Aorta (tissue), 5 donors: ENCODE measurements at regions not wholly inside any gene's neighbourhood (a gene's known extent, or its start where the extent isn't known, plus 50 kb on each side); places are given as distances from the start of the nearest gene placed in this dataset.
"Not testable (repeated sequence)": the region's sequence is repeated elsewhere in the genome, so short reads cannot be mapped to it uniquely, and the experiment has no call there.

ENCODE experiments used
- ATAC-seq: fragments of 200-7000 bp; cut with Tn5 transposase; one replicate; pipeline ENCODE4 v1.9.1; 2022; ENCODE audit warnings: moderate library complexity; ENCODE audit not compliant: low FRiP score
- DNase-seq, 2 donors: peaks; one replicate each; pipeline ENCODE4 v3.0.0-alpha.2; 2020
- H3K27ac ChIP-seq, 2 donors: one replicate each; pipeline ENCODE4 v1.5.1; 2013; ENCODE audit warnings: low read length in 2 of 2, mild to moderate bottlenecking in 2 of 2, moderate library complexity in 2 of 2, control low read depth in 1 of 2, inconsistent platforms in 1 of 2, low read depth in 1 of 2
- H3K27me3 ChIP-seq, 2 donors: one replicate each; pipeline ENCODE4 v1.6.1; 2013; ENCODE audit warnings: control low read depth in 1 of 2, low read length in 1 of 2, mild to moderate bottlenecking in 1 of 2, moderate library complexity in 1 of 2; ENCODE audit not compliant: insufficient read depth in 2 of 2, control insufficient read depth in 1 of 2
- H3K36me3 ChIP-seq, 2 donors: one replicate each; pipeline ENCODE4 v1.6.1; 2013; ENCODE audit warnings: control low read depth in 1 of 2, low read length in 1 of 2, mild to moderate bottlenecking in 1 of 2; ENCODE audit not compliant: insufficient read depth in 2 of 2, control insufficient read depth in 1 of 2
- H3K4me1 ChIP-seq, 2 donors: one replicate each; pipeline ENCODE4 v1.6.1; 2013; ENCODE audit warnings: low read length in 2 of 2, control low read depth in 1 of 2, mild to moderate bottlenecking in 1 of 2, moderate library complexity in 1 of 2; ENCODE audit not compliant: insufficient read depth in 2 of 2, control insufficient read depth in 1 of 2
- H3K4me3 ChIP-seq, 2 donors: one replicate each; pipeline ENCODE4 v1.5.1; 2013; ENCODE audit warnings: low read length in 2 of 2, control low read depth in 1 of 2, mild to moderate bottlenecking in 1 of 2
- H3K9me3 ChIP-seq: one replicate; pipeline ENCODE4 v1.6.1; 2013; ENCODE audit warnings: mild to moderate bottlenecking, low read length; ENCODE audit not compliant: control insufficient read depth
- WGBS, 2 donors: extraction: QIAGEN DNeasy Blood & Tissue Kit; methylation state at CpG; one replicate each; pipeline ENCODE4 v1.1.7; 2013; 5-methylcytosine and 5-hydroxymethylcytosine counted together
- intact Hi-C, 2 donors: fragments of 100-400 bp; cut with DNase I; formaldehyde crosslinking; loops; one replicate each; pipeline versions ENCODE4 v1.14.2 to v1.15.0; 2022
- donor health status: healthy with polysubstance abuse.
- donor health status: Bipolar disorder and iron deficiency.
- donor health status: DM: no; HTN: no; CAD: no.
- donor health status: DM: no; HTN: no; CAD: no.
- donor health status: DM: yes; HTN: yes; CAD: no.

- H3K4me1 ChIP-seq = no peaks in the 10 kb centered on the region
- no peaks in the 10 kb centered on the region for H3K27me3 ChIP-seq
- DNase-seq (no peak), ATAC-seq (no peak)
- H3K4me3 ChIP-seq = no peak overlapping the region
- no peaks in the 10 kb centered on the region for H3K9me3 ChIP-seq
- H3K36me3 ChIP-seq = no peaks in the 10 kb centered on the region
- intact Hi-C loops = no loop called here
- H3K27ac ChIP-seq = no peak overlapping the region
- 79 to 83% methylated on average over 12 of the region's 12 CpGs for WGBS, 2 donors
These were observed 579.8 kb downstream of the GLRX3 start for GRCh38 chr10:130715686-130716670.

GRCh38 chr10:130717083-130717482 lies 580.9 kb downstream of the GLRX3 start:
- ATAC-seq = no peak
- no peaks in the 10 kb centered on the region for H3K4me1 ChIP-seq
- H3K36me3 ChIP-seq = no peaks in the 10 kb centered on the region
- H3K9me3 ChIP-seq = no peaks in the 10 kb centered on the region
- no peak for DNase-seq
- H3K27ac ChIP-seq = no peak overlapping the region
- intact Hi-C loops = no loop called here
- H3K4me3 ChIP-seq = no peak overlapping the region
- H3K27me3 ChIP-seq = no peaks in the 10 kb centered on the region
- 61% methylated on average over 7 of the region's 7 CpGs for WGBS, 2 donors

GRCh38 chr10:130718744-130719447 lies 582.7 kb downstream of the GLRX3 start:
- H3K9me3 ChIP-seq, H3K4me3 ChIP-seq, H3K27me3 ChIP-seq, H3K27ac ChIP-seq, H3K36me3 ChIP-seq, ATAC-seq, DNase-seq, H3K4me1 ChIP-seq, intact Hi-C loops: not testable (repeated sequence)
- WGBS, 2 donors = 56 to 75% methylated on average over 7 to 9 of the region's 9 CpGs

- no peak for ATAC-seq
- intact Hi-C loops = no loop called here
- no peak overlapping the region for H3K4me3 ChIP-seq
- no peaks in the 10 kb centered on the region for H3K4me1 ChIP-seq
- no peaks in the 10 kb centered on the region for H3K9me3 ChIP-seq
- no peaks in the 10 kb centered on the region for H3K36me3 ChIP-seq
- 63 to 72% methylated on average over 2 of the region's 2 CpGs for WGBS, 2 donors
- DNase-seq = peak in 1 of 2 donors; percentile 9
- H3K27me3 ChIP-seq = no peaks in the 10 kb centered on the region
- no peak overlapping the region for H3K27ac ChIP-seq
These were observed 583.2 kb downstream of the GLRX3 start for GRCh38 chr10:130719448-130719752.

- intact Hi-C loops = no loop called here
- Histone ChIP-seq H3K36me3 (no peaks in the 10 kb centered on the region), H3K27me3 (no peaks in the 10 kb centered on the region), H3K4me3 (no peak overlapping the region), H3K9me3 (no peaks in the 10 kb centered on the region), H3K27ac (no peak overlapping the region), H3K4me1 (no peaks in the 10 kb centered on the region)
- 88 to 93% methylated on average over 5 of the region's 5 CpGs for WGBS, 2 donors
- ATAC-seq (no peak), DNase-seq (peak in 1 of 2 donors; percentile 12)
These were observed 584.0 kb downstream of the GLRX3 start for GRCh38 chr10:130720235-130720634.

- H3K9me3 ChIP-seq = no peaks in the 10 kb centered on the region
- H3K4me1 ChIP-seq = no peaks in the 10 kb centered on the region
- no peak overlapping the region for H3K4me3 ChIP-seq
- no peaks in the 10 kb centered on the region for H3K27me3 ChIP-seq
- ATAC-seq = no peak
- peak in 1 of 2 donors; percentile 13 for DNase-seq
- H3K27ac ChIP-seq = no peak overlapping the region
- no peaks in the 10 kb centered on the region for H3K36me3 ChIP-seq
- 65 to 66% methylated on average over 14 of the region's 14 CpGs for WGBS, 2 donors
- intact Hi-C loops = no loop called here
These were observed 585.8 kb downstream of the GLRX3 start for GRCh38 chr10:130721971-130722370.

- WGBS, 2 donors = 68 to 82% methylated on average over 3 of the region's 3 CpGs
- intact Hi-C loops = no loop called here
These were observed 587.5 kb downstream of the GLRX3 start for GRCh38 chr10:130723704-130724103.

GRCh38 chr10:130725474-130725970 lies 586.0 kb downstream of the TCERG1L start:
- no peaks in the 10 kb centered on the region for H3K4me1 ChIP-seq
- no peak for ATAC-seq
- H3K36me3 ChIP-seq = no peaks in the 10 kb centered on the region
- H3K4me3 ChIP-seq = no peak overlapping the region
- DNase-seq = peak in 1 of 2 donors; percentile 12
- intact Hi-C loops = no loop called here
- no peaks in the 10 kb centered on the region for H3K27me3 ChIP-seq
- no peaks in the 10 kb centered on the region for H3K9me3 ChIP-seq
- no peak overlapping the region for H3K27ac ChIP-seq
- 77 to 84% methylated on average over 7 of the region's 7 CpGs for WGBS, 2 donors

More at GRCh38 chr10:130723704-130724103, 587.5 kb downstream of the GLRX3 start:
- no peaks in the 10 kb centered on the region for H3K4me1 ChIP-seq
- no peak overlapping the region for H3K4me3 ChIP-seq
- DNase-seq = peak in 1 of 2 donors; percentile 47
- no peak overlapping the region for H3K27ac ChIP-seq
- ATAC-seq = no peak
- H3K36me3 ChIP-seq = no peaks in the 10 kb centered on the region
- no peaks in the 10 kb centered on the region for H3K27me3 ChIP-seq
- H3K9me3 ChIP-seq = no peaks in the 10 kb centered on the region
